SK-N-SH (cell line): ENCODE measurements at regions not wholly inside any gene's neighbourhood (a gene's known extent, or its start where the extent isn't known, plus 50 kb on each side); places are given as distances from the start of the nearest gene placed in this dataset.

Experiments used
- CTCF ChIA-PET: fragments of 300-600, 350-600 bp; formaldehyde crosslinking; extraction: SDS; loops from one replicate; lab custom pipeline; 2021; lab: Yijun Ruan, JAX
- POLR2A ChIA-PET: fragments of 350-600 bp; sonication (Branson Sonifier 250); formaldehyde crosslinking; extraction: SDS; loops from one replicate; lab custom pipeline; 2020; ENCODE audit warnings: antibody characterized with exemption, inconsistent platforms; lab: Yijun Ruan, JAX
- DNase-seq: peaks from one replicate; pipeline ENCODE4 v3.0.0; 2012
- H2AFZ ChIP-seq: fragments of 200-600 bp; sonication (generic); 2 replicates; pipeline ENCODE4 v1.8.1; 2016; ENCODE audit warnings: antibody characterized with exemption, mild to moderate bottlenecking, low read depth
- H3F3A ChIP-seq: fragments of 200-600 bp; sonication (generic); replicated peaks from 2 replicates; pipeline ENCODE3; 2016; ENCODE audit warnings: antibody characterized with exemption, mild to moderate bottlenecking; ENCODE audit not compliant: insufficient read depth
- H3K27ac ChIP-seq, 2 experiments: fragments of 200-500 bp in 1 of 2; fragments of 200-600 bp in 1 of 2; sonication (Bioruptor generic) in 1 of 2; sonication (generic), shearing (Covaris generic) in 1 of 2; 2 replicates each; pipeline versions ENCODE4 v1.5.1 to v1.6.1; 2014 to 2016; ENCODE audit warnings: low read depth in 2 of 2, inconsistent platforms in 1 of 2, low read length in 1 of 2, mild to moderate bottlenecking in 1 of 2, mixed read lengths in 1 of 2
- H3K27me3 ChIP-seq: fragments of 200-600 bp; sonication (generic), shearing (Covaris generic); 2 replicates; pipeline ENCODE4 v1.6.1; 2016; ENCODE audit warnings: mixed run types; ENCODE audit not compliant: insufficient read depth
- H3K36me3 ChIP-seq, 2 experiments: fragments of 200-500 bp in 1 of 2; fragments of 200-600 bp in 1 of 2; sonication (Bioruptor generic) in 1 of 2; sonication (generic) in 1 of 2; replicated peaks in 1 of 2; 2 replicates each; pipeline versions ENCODE3 to v1.5.1; 2014 to 2016; ENCODE audit warnings: low read length in 1 of 2, mild to moderate bottlenecking in 1 of 2; ENCODE audit not compliant: insufficient read depth in 2 of 2, control insufficient read depth in 1 of 2
- H3K4me1 ChIP-seq, 2 experiments: fragments of 200-500 bp in 1 of 2; fragments of 200-600 bp in 1 of 2; sonication (Bioruptor generic) in 1 of 2; sonication (generic), shearing (Covaris generic) in 1 of 2; 2 replicates each; pipeline versions ENCODE4 v1.5.1 to v1.6.1; 2014 to 2016; ENCODE audit warnings: low read depth in 1 of 2, low read length in 1 of 2, mixed run types in 1 of 2; ENCODE audit not compliant: insufficient read depth in 2 of 2, control insufficient read depth in 1 of 2
- H3K4me2 ChIP-seq: fragments of 200-600 bp; sonication (generic), shearing (Covaris generic); 2 replicates; pipeline ENCODE4 v1.6.1; 2017; ENCODE audit warnings: mixed run types
- H3K4me3 ChIP-seq, 2 experiments: fragments of 200-500 bp in 1 of 2; fragments of 200-600 bp in 1 of 2; sonication (Bioruptor generic) in 1 of 2; sonication (generic), shearing (Covaris generic) in 1 of 2; 2 replicates each; pipeline versions ENCODE4 v1.5.1 to v1.8.1; 2014 to 2016; ENCODE audit warnings: low read depth in 2 of 2, inconsistent platforms in 1 of 2, low read length in 1 of 2, mild to moderate bottlenecking in 1 of 2, mixed read lengths in 1 of 2, moderate library complexity in 1 of 2
- H3K79me2 ChIP-seq: fragments of 200-600 bp; sonication (generic); 2 replicates; pipeline ENCODE4 v1.8.1; 2017; ENCODE audit warnings: mild to moderate bottlenecking; ENCODE audit not compliant: insufficient read depth
- H3K9ac ChIP-seq: fragments of 200-600 bp; sonication (generic); 2 replicates; pipeline ENCODE4 v1.6.1; 2017; ENCODE audit warnings: mixed run types
- H3K9me2 ChIP-seq: fragments of 200-600 bp; sonication (generic); 2 replicates; pipeline ENCODE4 v1.6.1; 2017; ENCODE audit warnings: mixed run types
- H3K9me3 ChIP-seq: fragments of 200-600 bp; sonication (generic); 2 replicates; pipeline ENCODE4 v1.6.1; 2017; ENCODE audit warnings: mixed run types, mild to moderate bottlenecking, moderate library complexity
- H4K20me1 ChIP-seq: fragments of 200-600 bp; sonication (generic); 2 replicates; pipeline ENCODE4 v1.6.1; 2017; ENCODE audit warnings: mild to moderate bottlenecking, mixed run types; ENCODE audit not compliant: insufficient read depth
- FOXJ3 ChIP-seq: sonication (generic); formaldehyde crosslinking; IDR thresholded peaks from 2 replicates; pipeline ENCODE4 v1.5.1; 2020; ENCODE audit warnings: mild to moderate bottlenecking, missing genetic modification reagents
- MEF2A ChIP-seq: IDR thresholded peaks from 2 replicates; pipeline ENCODE4 v1.4.0; 2012; ENCODE audit warnings: low read depth, borderline replicate concordance
- NFIC ChIP-seq: IDR thresholded peaks from 2 replicates; pipeline ENCODE4 v1.4.0; 2012; ENCODE audit warnings: borderline replicate concordance
- NRF1 ChIP-seq: IDR thresholded peaks from 2 replicates; pipeline ENCODE4 v1.6.1; 2012; ENCODE audit warnings: low read depth, mild to moderate bottlenecking, low read length
- POLR2AphosphoS5 ChIP-seq: IDR thresholded peaks from 2 replicates; pipeline ENCODE4 v1.6.1; 2012; ENCODE audit warnings: low read depth, low read length
- RAD21 ChIP-seq: IDR thresholded peaks from 2 replicates; pipeline ENCODE4 v1.6.1; 2012; ENCODE audit warnings: mild to moderate bottlenecking, low read length
- RCOR1 ChIP-seq: fragments of 150-350 bp; IDR thresholded peaks from 2 replicates; pipeline ENCODE4 v1.6.1; 2017; ENCODE audit warnings: antibody characterized with exemption, low read length
- TCF12 ChIP-seq: IDR thresholded peaks from 2 replicates; pipeline ENCODE4 v1.4.0; 2012
- WGBS: methylation state at CpG from one replicate; pipeline ENCODE4 v1.1.6; 2017; ENCODE audit warnings: low lambda C conversion rate; 5-methylcytosine and 5-hydroxymethylcytosine counted together
- small RNA-seq, 7 experiments: library from RNA; depleted of rRNA; stranded (forward); fragments of <200 nt; gene quantifications; one replicate each; pipeline ENCODE3, GENCODE V24; 2012
- TF ChIP-seq, protein P1 (sequence below): fragments of 150-350 bp; IDR thresholded peaks from 2 replicates; pipeline ENCODE4 v1.6.1; 2016; ENCODE audit warnings: mild to moderate bottlenecking, low read depth, low read length
- TF ChIP-seq, protein P2 (sequence below): fragments of 200-600 bp; sonication (generic); IDR thresholded peaks from 2 replicates; pipeline ENCODE4 v1.6.1; 2017; ENCODE audit warnings: antibody characterized with exemption, mild to moderate bottlenecking, moderate library complexity

DNA sequence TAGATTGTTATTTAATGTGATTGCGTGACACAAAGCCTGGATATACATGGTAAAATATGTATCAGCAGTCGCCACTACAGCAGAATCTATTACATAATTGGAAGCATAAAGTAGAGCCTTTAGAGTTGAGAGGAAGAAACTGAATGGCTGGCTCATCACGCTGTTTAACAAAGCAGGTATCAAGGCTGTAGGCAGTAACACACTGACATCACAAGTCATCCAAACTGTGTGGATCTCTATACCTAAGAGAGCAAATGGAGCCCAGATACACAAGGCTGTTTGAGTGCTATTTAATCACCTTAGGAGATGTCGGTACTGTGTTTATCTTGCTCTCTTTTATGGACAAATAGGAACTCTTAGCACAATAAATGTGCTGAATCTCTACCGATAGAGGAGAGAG lies 864.4 kb downstream of the VGLL3 start:
- Histone ChIP-seq H4K20me1 (no peaks in the 10 kb centered on the region), H3K9ac (no peak overlapping the region), H2AFZ (no peak overlapping the region), H3K27ac (no peak overlapping the region), H3K4me1 (no peaks in the 10 kb centered on the region), H3K9me2 (no peaks in the 10 kb centered on the region), H3K9me3 (no peaks in the 10 kb centered on the region), H3F3A (no peaks in the 10 kb centered on the region), H3K79me2 (no peaks in the 10 kb centered on the region), H3K4me3 (no peak overlapping the region), H3K4me2 (no peak overlapping the region), H3K36me3 (no peaks in the 10 kb centered on the region), H3K27me3 (no peaks in the 10 kb centered on the region)
- 16% methylated on average over 5 of the region's 5 CpGs for WGBS
- no peak for TF ChIP-seq POLR2AphosphoS5
- TF ChIP-seq, protein P1, sequence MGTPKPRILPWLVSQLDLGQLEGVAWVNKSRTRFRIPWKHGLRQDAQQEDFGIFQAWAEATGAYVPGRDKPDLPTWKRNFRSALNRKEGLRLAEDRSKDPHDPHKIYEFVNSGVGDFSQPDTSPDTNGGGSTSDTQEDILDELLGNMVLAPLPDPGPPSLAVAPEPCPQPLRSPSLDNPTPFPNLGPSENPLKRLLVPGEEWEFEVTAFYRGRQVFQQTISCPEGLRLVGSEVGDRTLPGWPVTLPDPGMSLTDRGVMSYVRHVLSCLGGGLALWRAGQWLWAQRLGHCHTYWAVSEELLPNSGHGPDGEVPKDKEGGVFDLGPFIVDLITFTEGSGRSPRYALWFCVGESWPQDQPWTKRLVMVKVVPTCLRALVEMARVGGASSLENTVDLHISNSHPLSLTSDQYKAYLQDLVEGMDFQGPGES = no peak
- TF ChIP-seq, protein P2, sequence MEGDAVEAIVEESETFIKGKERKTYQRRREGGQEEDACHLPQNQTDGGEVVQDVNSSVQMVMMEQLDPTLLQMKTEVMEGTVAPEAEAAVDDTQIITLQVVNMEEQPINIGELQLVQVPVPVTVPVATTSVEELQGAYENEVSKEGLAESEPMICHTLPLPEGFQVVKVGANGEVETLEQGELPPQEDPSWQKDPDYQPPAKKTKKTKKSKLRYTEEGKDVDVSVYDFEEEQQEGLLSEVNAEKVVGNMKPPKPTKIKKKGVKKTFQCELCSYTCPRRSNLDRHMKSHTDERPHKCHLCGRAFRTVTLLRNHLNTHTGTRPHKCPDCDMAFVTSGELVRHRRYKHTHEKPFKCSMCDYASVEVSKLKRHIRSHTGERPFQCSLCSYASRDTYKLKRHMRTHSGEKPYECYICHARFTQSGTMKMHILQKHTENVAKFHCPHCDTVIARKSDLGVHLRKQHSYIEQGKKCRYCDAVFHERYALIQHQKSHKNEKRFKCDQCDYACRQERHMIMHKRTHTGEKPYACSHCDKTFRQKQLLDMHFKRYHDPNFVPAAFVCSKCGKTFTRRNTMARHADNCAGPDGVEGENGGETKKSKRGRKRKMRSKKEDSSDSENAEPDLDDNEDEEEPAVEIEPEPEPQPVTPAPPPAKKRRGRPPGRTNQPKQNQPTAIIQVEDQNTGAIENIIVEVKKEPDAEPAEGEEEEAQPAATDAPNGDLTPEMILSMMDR = no peak
- TF ChIP-seq NRF1 = no peak
- TF ChIP-seq TCF12 = no peak
- TF ChIP-seq MEF2A = no peak
- TF ChIP-seq RAD21 = no peak
- TF ChIP-seq RCOR1 = no peak
- no peak for TF ChIP-seq FOXJ3
- no peak for TF ChIP-seq NFIC
- POLR2A ChIA-PET = no interaction called here
- CTCF ChIA-PET = no interaction called here
- no peak for DNase-seq

Small RNAs in the stretch of these regions (small RNA-seq; reads per million reads assigned to genes)
- 0 reads per million in 7 experiments for gene AC108706.1
- 0 reads per million in 7 experiments for gene RNU6-1129P
